ENCODE measurements at regions not wholly inside any gene's neighbourhood (a gene's known extent, or its start where the extent isn't known, plus 50 kb on each side); places are given as distances from the start of the nearest gene placed in this dataset.

DNA sequence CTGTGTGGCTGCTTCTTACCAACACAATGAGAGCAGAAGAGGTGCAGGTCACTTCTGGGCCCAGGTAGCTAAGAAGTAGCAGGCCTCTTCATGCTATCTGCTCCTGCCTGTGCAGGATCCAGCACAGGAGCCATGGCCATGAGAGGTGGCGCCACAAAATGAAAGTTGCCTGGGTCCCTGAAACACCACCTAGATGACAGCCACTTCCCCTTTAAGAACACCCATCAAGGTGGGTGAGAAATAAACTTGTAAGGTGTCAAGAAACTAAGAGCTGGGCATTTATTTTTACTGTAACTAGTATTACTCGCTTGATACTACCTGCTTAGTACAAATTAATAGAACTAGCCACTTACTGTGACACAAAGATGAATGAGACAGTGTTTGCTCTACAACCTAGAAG, 484.6 kb upstream of the TBL1XR1 start:
- Histone ChIP-seq H3K27me3 (ENCODE audit: control insufficient read depth in 4 of 4, insufficient read depth in 4 of 4, low read length in 3 of 4) (no peaks in the 10 kb centered on the region), H3K4me1 (ENCODE audit: control insufficient read depth in 4 of 4, insufficient read depth in 4 of 4, low read length in 3 of 4) (no peaks in the 10 kb centered on the region), H3K9ac (ENCODE audit: low read depth in 1 of 2, low read length in 2 of 2) (no peak overlapping the region), H3K36me3 (ENCODE audit: control insufficient read depth in 4 of 4, insufficient read depth in 3 of 4, low read depth in 1 of 4, low read length in 3 of 4) (no peaks in the 10 kb centered on the region), H3K9me3 (ENCODE audit: control insufficient read depth in 4 of 4, low read length in 3 of 4) (no peaks in the 10 kb centered on the region), H3K27ac (ENCODE audit: low read depth in 1 of 2, low read length in 2 of 2) (no peak overlapping the region), H3K4me3 (ENCODE audit: low read depth in 1 of 3, low read length in 3 of 3) (no peak overlapping the region)
- no peak for DNase-seq (ENCODE audit: low spot score)
- TF ChIP-seq FOXA1 (IDR thresholded peaks at IDR 0.05): no peak
- TF ChIP-seq, protein P1, sequence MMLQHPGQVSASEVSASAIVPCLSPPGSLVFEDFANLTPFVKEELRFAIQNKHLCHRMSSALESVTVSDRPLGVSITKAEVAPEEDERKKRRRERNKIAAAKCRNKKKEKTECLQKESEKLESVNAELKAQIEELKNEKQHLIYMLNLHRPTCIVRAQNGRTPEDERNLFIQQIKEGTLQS (IDR thresholded peaks at IDR 0.05): no peak
- TF ChIP-seq EGR1 (IDR thresholded peaks at IDR 0.05; ENCODE audit: low read depth in 2 of 2): no peak
- TF ChIP-seq FOXA2 (IDR thresholded peaks at IDR 0.05): no peak
- no peak for TF ChIP-seq TAF1 (conservative IDR thresholded peaks at IDR 0.05)
- TF ChIP-seq RAD21 (IDR thresholded peaks at IDR 0.05): no peak
- no peak for TF ChIP-seq YY1 (IDR thresholded peaks at IDR 0.05)
- no peak for TF ChIP-seq HNF4A (conservative IDR thresholded peaks at IDR 0.05)
- no peak for TF ChIP-seq GABPA (IDR thresholded peaks at IDR 0.05 in 1 of 2, conservative IDR thresholded peaks at IDR 0.05 in 1 of 2)
- no peak for TF ChIP-seq NR2F2 (IDR thresholded peaks at IDR 0.05)
- TF ChIP-seq SP1 (IDR thresholded peaks at IDR 0.05): no peak
- no peak for TF ChIP-seq RXRA (IDR thresholded peaks at IDR 0.05)
- 72% methylated on average over 2 of the region's 2 CpGs for WGBS

DNA sequence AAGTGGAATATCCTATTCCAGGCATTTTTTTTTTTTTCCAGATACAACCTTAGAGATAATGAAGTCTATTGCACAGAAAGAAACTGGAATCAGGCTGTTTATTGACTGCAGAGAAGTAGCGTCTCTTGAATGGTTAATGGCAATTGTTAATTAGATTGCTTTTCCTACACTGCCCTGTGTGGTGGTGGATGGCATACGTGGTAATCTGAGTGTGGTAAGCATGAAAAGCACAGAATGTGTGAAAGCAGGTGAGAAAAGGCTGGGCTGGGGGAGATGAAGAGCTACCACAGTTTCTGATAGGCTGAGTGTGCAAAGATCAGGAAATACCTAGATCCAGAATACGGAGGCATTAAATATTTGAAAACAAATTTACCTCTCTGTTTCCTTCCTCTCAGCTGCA, 486.3 kb upstream of the TBL1XR1 start:
- Histone ChIP-seq H3K9me3 (ENCODE audit: control insufficient read depth in 4 of 4, low read length in 3 of 4) (no peaks in the 10 kb centered on the region), H3K27me3 (ENCODE audit: control insufficient read depth in 4 of 4, insufficient read depth in 4 of 4, low read length in 3 of 4) (no peaks in the 10 kb centered on the region), H3K36me3 (ENCODE audit: control insufficient read depth in 4 of 4, insufficient read depth in 3 of 4, low read depth in 1 of 4, low read length in 3 of 4) (no peaks in the 10 kb centered on the region), H3K9ac (ENCODE audit: low read depth in 1 of 2, low read length in 2 of 2) (no peak overlapping the region), H3K27ac (ENCODE audit: low read depth in 1 of 2, low read length in 2 of 2) (no peak overlapping the region), H3K4me3 (ENCODE audit: low read depth in 1 of 3, low read length in 3 of 3) (no peak overlapping the region), H3K4me1 (ENCODE audit: control insufficient read depth in 4 of 4, insufficient read depth in 4 of 4, low read length in 3 of 4) (no peaks in the 10 kb centered on the region)
- WGBS: 85% methylated on average over 3 of the region's 3 CpGs
- TF ChIP-seq, protein P2, sequence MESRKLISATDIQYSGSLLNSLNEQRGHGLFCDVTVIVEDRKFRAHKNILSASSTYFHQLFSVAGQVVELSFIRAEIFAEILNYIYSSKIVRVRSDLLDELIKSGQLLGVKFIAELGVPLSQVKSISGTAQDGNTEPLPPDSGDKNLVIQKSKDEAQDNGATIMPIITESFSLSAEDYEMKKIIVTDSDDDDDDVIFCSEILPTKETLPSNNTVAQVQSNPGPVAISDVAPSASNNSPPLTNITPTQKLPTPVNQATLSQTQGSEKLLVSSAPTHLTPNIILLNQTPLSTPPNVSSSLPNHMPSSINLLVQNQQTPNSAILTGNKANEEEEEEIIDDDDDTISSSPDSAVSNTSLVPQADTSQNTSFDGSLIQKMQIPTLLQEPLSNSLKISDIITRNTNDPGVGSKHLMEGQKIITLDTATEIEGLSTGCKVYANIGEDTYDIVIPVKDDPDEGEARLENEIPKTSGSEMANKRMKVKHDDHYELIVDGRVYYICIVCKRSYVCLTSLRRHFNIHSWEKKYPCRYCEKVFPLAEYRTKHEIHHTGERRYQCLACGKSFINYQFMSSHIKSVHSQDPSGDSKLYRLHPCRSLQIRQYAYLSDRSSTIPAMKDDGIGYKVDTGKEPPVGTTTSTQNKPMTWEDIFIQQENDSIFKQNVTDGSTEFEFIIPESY (IDR thresholded peaks at IDR 0.05): no peak
- TF ChIP-seq RXRA (IDR thresholded peaks at IDR 0.05) (no peak), FOXA2 (IDR thresholded peaks at IDR 0.05) (no peak), HNF4G (IDR thresholded peaks at IDR 0.05) (no peak), EGR1 (IDR thresholded peaks at IDR 0.05; ENCODE audit: low read depth in 2 of 2) (no peak), GABPA (IDR thresholded peaks at IDR 0.05 in 1 of 2, conservative IDR thresholded peaks at IDR 0.05 in 1 of 2) (no peak), HNF4A (conservative IDR thresholded peaks at IDR 0.05) (no peak), NR2F2 (IDR thresholded peaks at IDR 0.05) (no peak), YY1 (IDR thresholded peaks at IDR 0.05) (no peak), FOXA1 (IDR thresholded peaks at IDR 0.05) (no peak), SP1 (IDR thresholded peaks at IDR 0.05) (no peak), RAD21 (IDR thresholded peaks at IDR 0.05) (no peak), TAF1 (conservative IDR thresholded peaks at IDR 0.05) (no peak), JUND (IDR thresholded peaks at IDR 0.05) (no peak)
- TF ChIP-seq, protein P3, sequence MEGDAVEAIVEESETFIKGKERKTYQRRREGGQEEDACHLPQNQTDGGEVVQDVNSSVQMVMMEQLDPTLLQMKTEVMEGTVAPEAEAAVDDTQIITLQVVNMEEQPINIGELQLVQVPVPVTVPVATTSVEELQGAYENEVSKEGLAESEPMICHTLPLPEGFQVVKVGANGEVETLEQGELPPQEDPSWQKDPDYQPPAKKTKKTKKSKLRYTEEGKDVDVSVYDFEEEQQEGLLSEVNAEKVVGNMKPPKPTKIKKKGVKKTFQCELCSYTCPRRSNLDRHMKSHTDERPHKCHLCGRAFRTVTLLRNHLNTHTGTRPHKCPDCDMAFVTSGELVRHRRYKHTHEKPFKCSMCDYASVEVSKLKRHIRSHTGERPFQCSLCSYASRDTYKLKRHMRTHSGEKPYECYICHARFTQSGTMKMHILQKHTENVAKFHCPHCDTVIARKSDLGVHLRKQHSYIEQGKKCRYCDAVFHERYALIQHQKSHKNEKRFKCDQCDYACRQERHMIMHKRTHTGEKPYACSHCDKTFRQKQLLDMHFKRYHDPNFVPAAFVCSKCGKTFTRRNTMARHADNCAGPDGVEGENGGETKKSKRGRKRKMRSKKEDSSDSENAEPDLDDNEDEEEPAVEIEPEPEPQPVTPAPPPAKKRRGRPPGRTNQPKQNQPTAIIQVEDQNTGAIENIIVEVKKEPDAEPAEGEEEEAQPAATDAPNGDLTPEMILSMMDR (IDR thresholded peaks at IDR 0.05; ENCODE audit: low read depth, low read length, missing input control): no peak
- TF ChIP-seq, protein P4, sequence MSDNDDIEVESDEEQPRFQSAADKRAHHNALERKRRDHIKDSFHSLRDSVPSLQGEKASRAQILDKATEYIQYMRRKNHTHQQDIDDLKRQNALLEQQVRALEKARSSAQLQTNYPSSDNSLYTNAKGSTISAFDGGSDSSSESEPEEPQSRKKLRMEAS (IDR thresholded peaks at IDR 0.05): no peak
- TF ChIP-seq, protein P5, sequence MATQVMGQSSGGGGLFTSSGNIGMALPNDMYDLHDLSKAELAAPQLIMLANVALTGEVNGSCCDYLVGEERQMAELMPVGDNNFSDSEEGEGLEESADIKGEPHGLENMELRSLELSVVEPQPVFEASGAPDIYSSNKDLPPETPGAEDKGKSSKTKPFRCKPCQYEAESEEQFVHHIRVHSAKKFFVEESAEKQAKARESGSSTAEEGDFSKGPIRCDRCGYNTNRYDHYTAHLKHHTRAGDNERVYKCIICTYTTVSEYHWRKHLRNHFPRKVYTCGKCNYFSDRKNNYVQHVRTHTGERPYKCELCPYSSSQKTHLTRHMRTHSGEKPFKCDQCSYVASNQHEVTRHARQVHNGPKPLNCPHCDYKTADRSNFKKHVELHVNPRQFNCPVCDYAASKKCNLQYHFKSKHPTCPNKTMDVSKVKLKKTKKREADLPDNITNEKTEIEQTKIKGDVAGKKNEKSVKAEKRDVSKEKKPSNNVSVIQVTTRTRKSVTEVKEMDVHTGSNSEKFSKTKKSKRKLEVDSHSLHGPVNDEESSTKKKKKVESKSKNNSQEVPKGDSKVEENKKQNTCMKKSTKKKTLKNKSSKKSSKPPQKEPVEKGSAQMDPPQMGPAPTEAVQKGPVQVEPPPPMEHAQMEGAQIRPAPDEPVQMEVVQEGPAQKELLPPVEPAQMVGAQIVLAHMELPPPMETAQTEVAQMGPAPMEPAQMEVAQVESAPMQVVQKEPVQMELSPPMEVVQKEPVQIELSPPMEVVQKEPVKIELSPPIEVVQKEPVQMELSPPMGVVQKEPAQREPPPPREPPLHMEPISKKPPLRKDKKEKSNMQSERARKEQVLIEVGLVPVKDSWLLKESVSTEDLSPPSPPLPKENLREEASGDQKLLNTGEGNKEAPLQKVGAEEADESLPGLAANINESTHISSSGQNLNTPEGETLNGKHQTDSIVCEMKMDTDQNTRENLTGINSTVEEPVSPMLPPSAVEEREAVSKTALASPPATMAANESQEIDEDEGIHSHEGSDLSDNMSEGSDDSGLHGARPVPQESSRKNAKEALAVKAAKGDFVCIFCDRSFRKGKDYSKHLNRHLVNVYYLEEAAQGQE (IDR thresholded peaks at IDR 0.05): no peak
- TF ChIP-seq, protein P1 (IDR thresholded peaks at IDR 0.05): no peak
- no peak for DNase-seq (ENCODE audit: low spot score)
